ENCODE measurements at regions not wholly inside any gene's neighbourhood (a gene's known extent, or its start where the extent isn't known, plus 50 kb on each side); places are given as distances from the start of the nearest gene placed in this dataset.
"Not testable (repeated sequence)": the region's sequence is repeated elsewhere in the genome, so short reads cannot be mapped to it uniquely, and the experiment has no call there.

GRCh38 chr11:43021466-43021865, 290.3 kb upstream of the API5 start:
- no peak for DNase-seq

- DNase-seq = no peak
Observed at GRCh38 chr11:43034341-43034740, 277.5 kb upstream of the API5 start.

- no peak for DNase-seq
Observed at GRCh38 chr11:43035086-43035485, 276.7 kb upstream of the API5 start.

- DNase-seq = no peak
Observed at GRCh38 chr11:43053638-43054412, 258.0 kb upstream of the API5 start.

- no peak for DNase-seq
Observed at GRCh38 chr11:43067681-43068080, 244.1 kb upstream of the API5 start.

- no peak for DNase-seq
Observed at GRCh38 chr11:43071338-43071737, 240.5 kb upstream of the API5 start.

GRCh38 chr11:43072096-43072495, 239.7 kb upstream of the API5 start:
- DNase-seq = no peak

- DNase-seq = no peak
Observed at GRCh38 chr11:43072911-43073310, 238.9 kb upstream of the API5 start.

GRCh38 chr11:43074810-43075209, 237.0 kb upstream of the API5 start:
- no peak for DNase-seq

GRCh38 chr11:43101113-43101512, 210.7 kb upstream of the API5 start:
- no peak for DNase-seq

GRCh38 chr11:43116071-43116470, 195.7 kb upstream of the API5 start:
- no peak for DNase-seq

GRCh38 chr11:43119275-43119970, 192.4 kb upstream of the API5 start:
- no peak for DNase-seq

GRCh38 chr11:43122546-43122945, 189.2 kb upstream of the API5 start:
- no peak for DNase-seq

- no peak for DNase-seq
Observed at GRCh38 chr11:43123443-43123842, 188.4 kb upstream of the API5 start.

GRCh38 chr11:43124272-43124935, 187.4 kb upstream of the API5 start:
- DNase-seq = no peak

- DNase-seq = no peak
Observed at GRCh38 chr11:43129329-43129728, 182.5 kb upstream of the API5 start.

GRCh38 chr11:43130616-43131015, 181.2 kb upstream of the API5 start:
- DNase-seq = no peak

GRCh38 chr11:43135966-43136534, 175.7 kb upstream of the API5 start:
- no peak for DNase-seq

GRCh38 chr11:43138621-43139140, 173.1 kb upstream of the API5 start:
- DNase-seq = no peak

- no peak for DNase-seq
Observed at GRCh38 chr11:43145653-43146052, 166.1 kb upstream of the API5 start.

GRCh38 chr11:43150697-43151096, 161.1 kb upstream of the API5 start:
- DNase-seq = no peak

GRCh38 chr11:43164831-43165230, 147.0 kb upstream of the API5 start:
- DNase-seq = no peak

GRCh38 chr11:43165393-43165792, 146.4 kb upstream of the API5 start:
- DNase-seq = not testable (repeated sequence)

Measured in activated CD4-positive, alpha-beta T cell treated with anti-CD3 and anti-CD28 coated beads, Interleukin-2, amount 50 U/mL, for 16 hours (primary cell).